Glutamatergic neuron (in vitro differentiated cells): ENCODE measurements at regions not wholly inside any gene's neighbourhood (a gene's known extent, or its start where the extent isn't known, plus 50 kb on each side); places are given as distances from the start of the nearest gene placed in this dataset.

Experiments used
- DNase-seq: peaks from one replicate; pipeline ENCODE4 v3.0.0; 2022
- H3K27ac Mint-ChIP-seq: one replicate; pipeline ENCODE4 v1.8.0; 2020; ENCODE audit warnings: mild to moderate bottlenecking, mixed read lengths, inconsistent platforms; ENCODE audit not compliant: unreplicated experiment
- H3K27me3 Mint-ChIP-seq: one replicate; pipeline ENCODE4 v1.8.0; 2020; ENCODE audit warnings: mild to moderate bottlenecking, moderate library complexity, mixed read lengths, inconsistent platforms; ENCODE audit not compliant: unreplicated experiment
- H3K36me3 Mint-ChIP-seq: one replicate; pipeline ENCODE4 v1.8.0; 2020; ENCODE audit warnings: mild to moderate bottlenecking, mixed read lengths, inconsistent platforms; ENCODE audit not compliant: unreplicated experiment
- H3K4me1 Mint-ChIP-seq: one replicate; pipeline ENCODE4 v1.8.0; 2020; ENCODE audit warnings: mild to moderate bottlenecking, low read depth, mixed read lengths, inconsistent platforms; ENCODE audit not compliant: unreplicated experiment
- H3K4me3 Mint-ChIP-seq: one replicate; pipeline ENCODE4 v1.8.0; 2020; ENCODE audit warnings: mild to moderate bottlenecking, mixed read lengths, inconsistent platforms; ENCODE audit not compliant: unreplicated experiment
- H3K9me3 Mint-ChIP-seq: one replicate; pipeline ENCODE4 v1.8.0; 2020; ENCODE audit warnings: mild to moderate bottlenecking, moderate library complexity, mixed read lengths, inconsistent platforms; ENCODE audit not compliant: unreplicated experiment
- TF ChIP-seq, protein P1 (sequence below): fragments of 200-600 bp; sonication (generic); IDR thresholded peaks from one replicate; pipeline ENCODE4 v1.5.0; 2021; ENCODE audit not compliant: partially characterized antibody, unreplicated experiment

DNA sequence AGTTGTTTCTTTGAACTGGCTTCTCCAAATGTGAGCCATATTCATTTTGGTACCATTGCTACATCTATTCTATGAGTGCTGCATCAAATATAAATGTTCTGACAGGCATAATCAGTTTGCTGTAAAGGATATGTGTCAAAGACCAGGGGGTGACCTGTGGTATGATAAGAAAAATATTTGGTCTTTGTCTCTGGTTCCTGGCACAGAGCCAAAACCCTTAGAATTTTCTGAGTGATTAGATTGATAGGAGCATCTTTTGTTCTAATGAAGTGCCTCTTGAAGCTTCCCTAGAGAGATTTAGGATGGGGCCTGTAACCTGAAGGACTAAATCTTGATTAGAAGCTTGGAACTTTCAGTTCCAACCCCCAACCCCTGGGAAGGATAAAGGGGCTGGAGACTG, 256.3 kb downstream of the NNT start:
- no peak for DNase-seq
- Mint-ChIP-seq H3K36me3 (no peaks in the 10 kb centered on the region), H3K4me1 (no peaks in the 10 kb centered on the region), H3K9me3 (no peaks in the 10 kb centered on the region), H3K27ac (no peak overlapping the region), H3K4me3 (no peak overlapping the region), H3K27me3 (no peaks in the 10 kb centered on the region)
- TF ChIP-seq, protein P1, sequence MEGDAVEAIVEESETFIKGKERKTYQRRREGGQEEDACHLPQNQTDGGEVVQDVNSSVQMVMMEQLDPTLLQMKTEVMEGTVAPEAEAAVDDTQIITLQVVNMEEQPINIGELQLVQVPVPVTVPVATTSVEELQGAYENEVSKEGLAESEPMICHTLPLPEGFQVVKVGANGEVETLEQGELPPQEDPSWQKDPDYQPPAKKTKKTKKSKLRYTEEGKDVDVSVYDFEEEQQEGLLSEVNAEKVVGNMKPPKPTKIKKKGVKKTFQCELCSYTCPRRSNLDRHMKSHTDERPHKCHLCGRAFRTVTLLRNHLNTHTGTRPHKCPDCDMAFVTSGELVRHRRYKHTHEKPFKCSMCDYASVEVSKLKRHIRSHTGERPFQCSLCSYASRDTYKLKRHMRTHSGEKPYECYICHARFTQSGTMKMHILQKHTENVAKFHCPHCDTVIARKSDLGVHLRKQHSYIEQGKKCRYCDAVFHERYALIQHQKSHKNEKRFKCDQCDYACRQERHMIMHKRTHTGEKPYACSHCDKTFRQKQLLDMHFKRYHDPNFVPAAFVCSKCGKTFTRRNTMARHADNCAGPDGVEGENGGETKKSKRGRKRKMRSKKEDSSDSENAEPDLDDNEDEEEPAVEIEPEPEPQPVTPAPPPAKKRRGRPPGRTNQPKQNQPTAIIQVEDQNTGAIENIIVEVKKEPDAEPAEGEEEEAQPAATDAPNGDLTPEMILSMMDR, result no peak

DNA sequence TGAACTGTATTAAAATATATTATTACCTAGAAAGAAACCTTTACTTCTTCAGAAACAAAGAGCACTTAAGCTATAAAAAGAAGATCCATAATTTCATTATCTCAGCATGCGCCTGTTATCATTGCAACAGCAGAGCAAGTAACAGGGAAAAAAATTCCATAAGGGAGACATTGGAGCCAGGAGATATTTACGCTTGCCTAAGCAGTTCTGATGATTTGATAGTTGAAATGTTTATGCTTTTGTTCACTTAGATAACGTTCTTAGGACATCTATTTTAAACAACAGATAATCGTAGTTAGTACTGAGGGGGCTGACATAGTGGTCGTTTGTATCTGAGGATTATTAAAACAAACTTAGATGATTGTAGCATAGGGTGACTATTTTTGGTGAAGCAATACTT, 252.5 kb downstream of the NNT start:
- no peak for DNase-seq
- Mint-ChIP-seq H3K27me3 (no peaks in the 10 kb centered on the region), H3K4me3 (no peak overlapping the region), H3K9me3 (no peaks in the 10 kb centered on the region), H3K4me1 (peaks cover 7% of the 10 kb centered on the region), H3K27ac (no peak overlapping the region), H3K36me3 (no peaks in the 10 kb centered on the region)
- TF ChIP-seq, protein P1, result no peak

DNA sequence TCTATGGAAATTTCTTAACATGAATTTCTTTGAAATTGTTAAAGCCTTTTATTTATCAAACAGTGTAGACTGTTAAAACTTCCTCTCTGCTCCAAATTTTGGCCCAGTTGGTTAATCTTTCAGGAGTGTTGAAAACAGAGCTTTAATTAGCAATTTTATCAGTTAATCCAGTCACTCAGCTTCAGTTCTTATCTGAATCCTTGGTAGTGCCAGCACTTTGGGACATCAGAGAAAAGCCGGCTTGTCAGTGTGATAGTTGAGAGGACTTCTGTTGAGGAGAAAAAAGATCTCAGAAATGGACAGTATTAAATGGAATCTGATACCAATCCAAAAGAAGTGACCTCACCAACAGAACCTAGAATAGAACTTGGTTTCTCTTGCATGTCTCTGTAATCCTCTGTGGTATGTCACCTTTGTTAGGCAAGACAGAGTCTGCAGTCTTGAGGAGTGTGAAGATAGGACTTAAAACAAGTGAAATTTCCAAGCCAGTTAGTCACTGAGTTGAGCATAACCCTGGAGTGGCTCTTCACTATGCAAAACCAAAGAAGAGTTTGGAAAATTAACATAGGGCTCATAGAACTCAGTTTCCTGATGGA, 251.8 kb downstream of the NNT start:
- H3K27me3 Mint-ChIP-seq, result no peaks in the 10 kb centered on the region
- H3K27ac Mint-ChIP-seq, result no peak overlapping the region
- H3K36me3 Mint-ChIP-seq, result no peaks in the 10 kb centered on the region
- DNase-seq, result no peak
- peaks cover 9% of the 10 kb centered on the region for H3K4me1 Mint-ChIP-seq
- TF ChIP-seq, protein P1, result no peak
- H3K9me3 Mint-ChIP-seq, result no peaks in the 10 kb centered on the region
- H3K4me3 Mint-ChIP-seq, result no peak overlapping the region

DNA sequence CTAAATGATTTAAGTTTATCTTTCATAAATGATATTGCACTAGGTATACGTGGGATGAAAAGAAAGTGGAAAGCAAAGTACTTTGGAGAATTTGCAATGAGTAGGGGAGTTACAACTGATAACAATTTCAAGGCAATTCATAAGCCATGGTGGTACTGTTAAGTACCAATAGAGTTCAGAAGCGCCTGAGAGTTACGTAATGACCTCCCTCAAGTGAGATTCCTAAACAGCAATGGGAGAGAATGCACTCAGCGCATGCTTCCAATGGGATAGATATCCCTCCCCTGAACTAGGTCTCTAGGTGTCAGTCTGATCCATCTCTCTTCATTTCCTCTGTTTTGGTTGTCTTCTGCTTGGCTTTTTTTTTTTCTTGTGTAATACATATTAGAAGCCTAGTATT, 249.3 kb downstream of the NNT start:
- H3K4me3 Mint-ChIP-seq, result no peak overlapping the region
- TF ChIP-seq, protein P1, result no peak
- DNase-seq, result no peak
- H3K27ac Mint-ChIP-seq, result no peak overlapping the region
- no peaks in the 10 kb centered on the region for H3K36me3 Mint-ChIP-seq
- peaks cover 9% of the 10 kb centered on the region for H3K4me1 Mint-ChIP-seq
- no peaks in the 10 kb centered on the region for H3K27me3 Mint-ChIP-seq
- no peaks in the 10 kb centered on the region for H3K9me3 Mint-ChIP-seq

DNA sequence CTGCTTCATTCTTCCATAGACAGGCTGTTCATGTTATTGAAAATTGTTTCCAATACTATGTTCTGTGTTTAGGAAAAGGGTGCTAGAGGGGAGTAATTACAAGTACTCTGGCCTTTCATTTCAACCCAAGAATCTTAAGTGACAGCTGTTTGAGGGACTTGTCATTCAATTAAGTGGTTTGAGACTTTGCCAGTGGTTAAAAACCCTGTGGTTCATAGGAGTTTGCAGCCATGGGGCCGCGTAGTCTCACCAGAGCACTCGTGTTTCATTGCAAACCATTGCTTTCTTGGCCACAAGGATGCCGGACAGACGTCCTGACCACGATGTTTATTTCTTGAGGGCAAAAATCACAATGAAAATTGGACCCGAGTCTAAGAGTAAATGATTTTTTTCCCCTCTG, 248.8 kb downstream of the NNT start:
- H3K27me3 Mint-ChIP-seq, result peaks cover under 1% of the 10 kb centered on the region
- H3K4me3 Mint-ChIP-seq, result no peak overlapping the region
- DNase-seq, result no peak
- no peak overlapping the region for H3K27ac Mint-ChIP-seq
- H3K9me3 Mint-ChIP-seq, result no peaks in the 10 kb centered on the region
- H3K4me1 Mint-ChIP-seq, result peaks cover 9% of the 10 kb centered on the region
- no peaks in the 10 kb centered on the region for H3K36me3 Mint-ChIP-seq
- TF ChIP-seq, protein P1, result no peak
